HL-60 (cell line): ENCODE measurements at regions not wholly inside any gene's neighbourhood (a gene's known extent, or its start where the extent isn't known, plus 50 kb on each side); places are given as distances from the start of the nearest gene placed in this dataset.

ENCODE experiments used
- DNase-seq, 2 experiments: peaks; one replicate each; pipeline ENCODE4 v3.0.0-alpha.2; 2010 to 2020; ENCODE audit warnings: low read depth in 1 of 2, low spot score in 1 of 2
- H3K27ac ChIP-seq: fragments of 250-450 bp; sonication (Bioruptor Pico); replicated peaks from 2 replicates; pipeline ENCODE4 v1.5.1; 2020; ENCODE audit warnings: mild to moderate bottlenecking, moderate library complexity
- H3K27me3 ChIP-seq: fragments of 250-450 bp; sonication (Bioruptor Pico); 2 replicates; pipeline ENCODE4 v1.5.1; 2021; ENCODE audit warnings: mild to moderate bottlenecking, moderate library complexity; ENCODE audit not compliant: insufficient read depth, poor library complexity, severe bottlenecking
- H3K4me3 ChIP-seq: replicated peaks from 2 replicates; pipeline ENCODE4 v1.5.1; 2011; ENCODE audit warnings: mild to moderate bottlenecking, control low read depth, low read length; ENCODE audit not compliant: insufficient read depth
- GABPA ChIP-seq: IDR thresholded peaks from 2 replicates; pipeline ENCODE4 v1.6.1; 2012; ENCODE audit warnings: low read depth
- POLR2AphosphoS5 ChIP-seq: IDR thresholded peaks from 2 replicates; pipeline ENCODE4 v1.6.1; 2012; ENCODE audit warnings: low read depth
- SPI1 ChIP-seq: IDR thresholded peaks from 2 replicates; pipeline ENCODE4 v1.6.1; 2012; ENCODE audit warnings: low read depth, mild to moderate bottlenecking, borderline replicate concordance
- TF ChIP-seq, protein P1 (sequence below): IDR thresholded peaks from 2 replicates; pipeline ENCODE4 v1.6.1; 2012; ENCODE audit warnings: low read depth; ENCODE audit not compliant: insufficient replicate concordance
- TF ChIP-seq, protein P2 (sequence below): IDR thresholded peaks from one replicate; pipeline ENCODE4 v1.5.1; 2011; ENCODE audit warnings: low read length, control low read depth, inconsistent platforms; ENCODE audit not compliant: insufficient read depth

DNA sequence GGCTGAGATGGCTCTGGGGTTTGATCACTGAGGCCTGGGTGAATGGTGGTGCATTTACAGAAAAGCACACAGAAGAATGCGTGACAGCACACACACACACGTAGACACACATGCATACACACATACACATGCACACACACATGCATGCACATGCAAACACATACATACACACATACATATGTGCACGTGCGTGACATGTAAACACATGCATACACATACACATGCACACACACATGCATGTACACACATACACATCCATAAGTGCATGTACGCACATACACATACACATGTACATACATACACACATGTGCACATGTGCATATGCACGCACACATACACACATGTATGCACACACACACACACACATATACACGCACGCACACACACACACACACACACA lies 108.4 kb downstream of the AIPL1 start:
- Histone ChIP-seq H3K27me3 (no peaks in the 10 kb centered on the region), H3K27ac (no peak overlapping the region), H3K4me3 (no peak overlapping the region)
- TF ChIP-seq, protein P1, sequence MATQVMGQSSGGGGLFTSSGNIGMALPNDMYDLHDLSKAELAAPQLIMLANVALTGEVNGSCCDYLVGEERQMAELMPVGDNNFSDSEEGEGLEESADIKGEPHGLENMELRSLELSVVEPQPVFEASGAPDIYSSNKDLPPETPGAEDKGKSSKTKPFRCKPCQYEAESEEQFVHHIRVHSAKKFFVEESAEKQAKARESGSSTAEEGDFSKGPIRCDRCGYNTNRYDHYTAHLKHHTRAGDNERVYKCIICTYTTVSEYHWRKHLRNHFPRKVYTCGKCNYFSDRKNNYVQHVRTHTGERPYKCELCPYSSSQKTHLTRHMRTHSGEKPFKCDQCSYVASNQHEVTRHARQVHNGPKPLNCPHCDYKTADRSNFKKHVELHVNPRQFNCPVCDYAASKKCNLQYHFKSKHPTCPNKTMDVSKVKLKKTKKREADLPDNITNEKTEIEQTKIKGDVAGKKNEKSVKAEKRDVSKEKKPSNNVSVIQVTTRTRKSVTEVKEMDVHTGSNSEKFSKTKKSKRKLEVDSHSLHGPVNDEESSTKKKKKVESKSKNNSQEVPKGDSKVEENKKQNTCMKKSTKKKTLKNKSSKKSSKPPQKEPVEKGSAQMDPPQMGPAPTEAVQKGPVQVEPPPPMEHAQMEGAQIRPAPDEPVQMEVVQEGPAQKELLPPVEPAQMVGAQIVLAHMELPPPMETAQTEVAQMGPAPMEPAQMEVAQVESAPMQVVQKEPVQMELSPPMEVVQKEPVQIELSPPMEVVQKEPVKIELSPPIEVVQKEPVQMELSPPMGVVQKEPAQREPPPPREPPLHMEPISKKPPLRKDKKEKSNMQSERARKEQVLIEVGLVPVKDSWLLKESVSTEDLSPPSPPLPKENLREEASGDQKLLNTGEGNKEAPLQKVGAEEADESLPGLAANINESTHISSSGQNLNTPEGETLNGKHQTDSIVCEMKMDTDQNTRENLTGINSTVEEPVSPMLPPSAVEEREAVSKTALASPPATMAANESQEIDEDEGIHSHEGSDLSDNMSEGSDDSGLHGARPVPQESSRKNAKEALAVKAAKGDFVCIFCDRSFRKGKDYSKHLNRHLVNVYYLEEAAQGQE: no peak
- TF ChIP-seq POLR2AphosphoS5: no peak
- TF ChIP-seq, protein P2, sequence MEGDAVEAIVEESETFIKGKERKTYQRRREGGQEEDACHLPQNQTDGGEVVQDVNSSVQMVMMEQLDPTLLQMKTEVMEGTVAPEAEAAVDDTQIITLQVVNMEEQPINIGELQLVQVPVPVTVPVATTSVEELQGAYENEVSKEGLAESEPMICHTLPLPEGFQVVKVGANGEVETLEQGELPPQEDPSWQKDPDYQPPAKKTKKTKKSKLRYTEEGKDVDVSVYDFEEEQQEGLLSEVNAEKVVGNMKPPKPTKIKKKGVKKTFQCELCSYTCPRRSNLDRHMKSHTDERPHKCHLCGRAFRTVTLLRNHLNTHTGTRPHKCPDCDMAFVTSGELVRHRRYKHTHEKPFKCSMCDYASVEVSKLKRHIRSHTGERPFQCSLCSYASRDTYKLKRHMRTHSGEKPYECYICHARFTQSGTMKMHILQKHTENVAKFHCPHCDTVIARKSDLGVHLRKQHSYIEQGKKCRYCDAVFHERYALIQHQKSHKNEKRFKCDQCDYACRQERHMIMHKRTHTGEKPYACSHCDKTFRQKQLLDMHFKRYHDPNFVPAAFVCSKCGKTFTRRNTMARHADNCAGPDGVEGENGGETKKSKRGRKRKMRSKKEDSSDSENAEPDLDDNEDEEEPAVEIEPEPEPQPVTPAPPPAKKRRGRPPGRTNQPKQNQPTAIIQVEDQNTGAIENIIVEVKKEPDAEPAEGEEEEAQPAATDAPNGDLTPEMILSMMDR: no peak
- DNase-seq: no peak

- TF ChIP-seq, protein P1: no peak
- no peak for TF ChIP-seq GABPA
- TF ChIP-seq, protein P2: no peak
- no peak for TF ChIP-seq POLR2AphosphoS5
- no peak for TF ChIP-seq SPI1
- H3K27me3 ChIP-seq: no peaks in the 10 kb centered on the region
- no peak for DNase-seq
- no peak overlapping the region for H3K4me3 ChIP-seq
- H3K27ac ChIP-seq: no peak overlapping the region
These were observed 109.2 kb downstream of the AIPL1 start for GRCh38 chr17:6325741-6326140.

DNA sequence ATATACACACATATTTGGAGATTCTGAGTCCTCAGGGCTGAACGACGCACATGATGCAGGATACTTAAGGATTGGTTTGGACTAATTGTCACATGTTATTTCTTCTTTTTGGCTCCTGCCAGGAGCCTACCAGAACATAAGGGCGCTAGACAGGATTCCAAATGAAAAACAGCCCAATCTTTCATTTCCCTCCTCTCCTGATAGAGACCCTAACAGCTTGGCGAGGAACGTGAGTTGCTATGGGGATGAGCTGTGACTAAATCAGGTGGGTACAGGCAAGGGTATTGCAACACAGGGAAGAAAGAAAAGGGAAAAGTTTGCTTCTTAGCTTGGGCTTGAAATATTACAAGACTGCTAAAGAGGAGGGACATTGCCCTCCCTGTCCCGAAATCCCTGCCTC lies 109.9 kb downstream of the AIPL1 start:
- TF ChIP-seq, protein P2: no peak
- no peak for TF ChIP-seq GABPA
- no peak for TF ChIP-seq SPI1
- TF ChIP-seq, protein P1: no peak
- no peak for TF ChIP-seq POLR2AphosphoS5
- no peak for DNase-seq
- no peak overlapping the region for H3K4me3 ChIP-seq
- H3K27ac ChIP-seq: no peak overlapping the region
- no peaks in the 10 kb centered on the region for H3K27me3 ChIP-seq
